ENCODE measurements at regions not wholly inside any gene's neighbourhood (a gene's known extent, or its start where the extent isn't known, plus 50 kb on each side); places are given as distances from the start of the nearest gene placed in this dataset.

GRCh38 chr10:10865303-10865702 is 152.4 kb upstream of the CELF2 start:
- no peak for DNase-seq

- no peak for DNase-seq
Measured at GRCh38 chr10:10865913-10866312, 151.8 kb upstream of the CELF2 start.

DNA sequence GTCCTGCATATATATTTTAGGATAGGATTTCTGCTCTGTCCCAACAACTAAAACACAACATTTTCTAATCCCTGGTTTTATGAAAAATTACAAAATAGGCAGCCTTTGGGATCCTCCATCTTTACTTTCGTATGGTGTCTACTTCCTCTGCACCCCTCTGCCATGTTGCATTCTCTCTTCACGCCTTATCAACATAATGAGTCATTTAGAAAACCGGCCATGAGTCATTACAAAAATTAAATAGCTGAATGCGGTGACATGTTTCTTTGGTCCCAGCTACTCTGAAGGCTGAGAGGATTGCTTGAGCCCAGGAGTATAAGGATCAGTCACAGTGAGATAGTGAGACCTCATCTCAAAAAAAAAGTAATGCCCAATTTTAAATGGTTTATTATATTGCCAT is 148.1 kb upstream of the CELF2 start:
- no peak for DNase-seq

DNA sequence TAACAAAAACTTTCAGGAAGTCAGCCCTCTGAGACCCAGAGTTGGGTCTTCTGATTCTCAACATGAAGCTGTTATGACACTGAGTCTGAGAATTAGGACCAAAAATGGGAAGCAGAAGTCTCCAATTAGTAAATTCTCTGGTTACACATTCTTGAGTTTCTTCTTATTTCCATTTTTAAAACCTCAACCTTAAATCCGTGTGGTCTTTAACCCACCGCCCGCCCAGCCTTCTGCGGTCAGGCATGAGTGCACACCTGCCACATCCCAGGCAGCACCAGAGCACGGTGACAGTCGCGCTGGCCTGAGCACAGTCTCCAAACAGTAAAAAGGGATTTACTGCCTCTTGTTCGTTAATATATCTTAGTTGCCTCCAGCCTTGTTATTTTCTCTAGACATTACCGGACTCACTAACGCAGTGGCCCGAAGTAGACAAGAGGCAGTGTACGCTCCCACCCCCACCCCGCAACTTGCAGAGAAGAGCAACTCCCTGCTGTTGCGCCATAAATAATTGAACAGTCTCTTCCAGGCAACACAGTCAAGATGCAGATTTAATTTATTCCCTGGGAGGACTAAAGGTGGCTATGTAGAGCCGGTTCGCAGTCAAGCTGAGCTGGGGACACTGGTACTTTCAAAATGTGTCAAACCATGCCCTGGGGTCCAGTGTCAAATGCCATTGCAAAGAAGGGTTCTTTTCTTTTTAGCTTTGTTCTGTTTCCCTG is 147.0 kb upstream of the CELF2 start:
- DNase-seq: no peak

DNA sequence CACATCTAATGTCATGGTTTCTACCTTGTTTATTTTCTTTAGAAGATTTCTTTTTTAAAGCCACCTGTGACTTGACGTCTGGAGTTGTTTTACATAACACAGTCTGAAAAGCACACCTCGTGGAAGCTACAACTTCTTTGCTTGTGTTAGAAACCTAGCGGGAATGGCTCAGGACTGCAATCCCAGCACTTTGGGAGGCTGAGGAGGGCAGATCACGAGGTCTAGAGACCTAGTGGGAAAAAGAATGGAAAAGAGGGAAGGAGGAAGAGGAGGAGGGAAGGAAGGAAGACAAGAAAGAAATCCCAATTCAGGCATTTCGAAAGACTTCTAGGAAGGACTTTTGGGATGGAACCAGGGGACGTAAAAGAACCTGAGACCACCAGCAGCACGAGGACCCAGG is 146.3 kb upstream of the CELF2 start:
- DNase-seq: no peak

DNA sequence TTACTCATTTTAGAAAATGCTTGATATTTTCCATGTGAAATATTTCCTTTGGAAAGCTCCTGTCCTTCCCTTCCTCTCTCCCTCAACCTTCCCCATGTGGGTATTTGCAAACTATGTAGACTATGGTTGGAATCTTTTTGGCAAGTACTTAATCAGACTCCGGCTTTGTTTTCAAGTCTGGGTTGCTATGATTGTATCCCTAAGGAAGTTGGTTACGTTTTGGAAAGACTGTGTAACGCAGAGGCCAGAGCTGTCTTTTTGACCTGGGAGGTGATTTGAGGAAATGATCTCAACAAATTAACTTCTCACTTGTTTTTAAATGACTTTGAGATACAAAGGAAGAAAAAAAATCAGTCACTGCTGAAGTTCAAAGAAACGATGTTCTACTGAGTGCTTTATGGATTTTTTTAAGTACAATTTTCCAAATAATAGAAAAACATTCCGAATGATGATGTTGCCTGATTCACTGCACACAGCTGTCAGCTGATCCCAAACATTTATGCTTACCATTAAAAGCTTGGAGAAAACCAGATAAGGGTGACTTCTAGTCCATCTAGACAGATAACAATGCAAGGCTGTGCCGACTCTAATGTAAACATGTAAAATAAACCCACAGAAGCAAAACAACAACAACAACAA is 145.5 kb upstream of the CELF2 start:
- DNase-seq: no peak

GRCh38 chr10:10872764-10873163 is 144.9 kb upstream of the CELF2 start:
- no peak for DNase-seq

DNA sequence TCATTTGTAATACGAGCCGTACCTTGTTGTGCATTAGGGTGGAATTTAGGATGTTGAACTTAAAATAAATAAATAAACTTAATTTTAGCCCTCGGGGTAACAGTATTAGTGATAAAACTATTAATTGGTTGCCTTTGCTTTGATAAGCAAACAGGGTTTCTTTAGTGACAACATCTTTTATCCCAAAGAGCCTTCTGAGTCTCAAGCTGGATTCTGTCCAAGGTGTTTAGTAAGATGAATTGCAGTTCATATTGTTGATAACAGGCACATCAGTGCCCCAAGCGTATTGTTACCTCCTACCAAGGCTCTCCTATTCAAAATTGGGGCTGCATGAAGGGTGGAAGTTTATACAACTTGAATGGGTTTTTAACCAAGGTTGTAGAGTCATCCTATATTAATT is 144.4 kb upstream of the CELF2 start:
- DNase-seq: no peak

GRCh38 chr10:10873915-10874314 is 143.8 kb upstream of the CELF2 start:
- DNase-seq: no peak

DNA sequence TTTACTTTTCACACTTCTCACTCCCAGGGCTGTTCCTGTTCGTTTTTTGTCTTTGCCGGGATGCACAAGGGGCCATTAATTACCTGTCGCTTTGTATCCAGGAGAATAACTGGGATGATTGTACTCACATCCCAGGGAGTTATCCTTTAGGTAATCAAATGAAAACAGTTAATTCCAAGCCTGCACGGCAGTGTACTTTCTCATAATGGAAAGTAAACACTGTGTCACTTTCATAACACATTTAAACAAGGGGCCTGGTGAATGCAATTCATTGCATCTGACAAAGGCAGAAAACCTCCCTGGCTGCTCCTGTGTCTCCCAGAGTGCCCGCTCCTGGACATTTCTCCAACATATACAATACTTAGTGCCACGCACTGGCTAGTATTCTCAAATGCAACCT is 138.7 kb upstream of the CELF2 start:
- DNase-seq: no peak

DNA sequence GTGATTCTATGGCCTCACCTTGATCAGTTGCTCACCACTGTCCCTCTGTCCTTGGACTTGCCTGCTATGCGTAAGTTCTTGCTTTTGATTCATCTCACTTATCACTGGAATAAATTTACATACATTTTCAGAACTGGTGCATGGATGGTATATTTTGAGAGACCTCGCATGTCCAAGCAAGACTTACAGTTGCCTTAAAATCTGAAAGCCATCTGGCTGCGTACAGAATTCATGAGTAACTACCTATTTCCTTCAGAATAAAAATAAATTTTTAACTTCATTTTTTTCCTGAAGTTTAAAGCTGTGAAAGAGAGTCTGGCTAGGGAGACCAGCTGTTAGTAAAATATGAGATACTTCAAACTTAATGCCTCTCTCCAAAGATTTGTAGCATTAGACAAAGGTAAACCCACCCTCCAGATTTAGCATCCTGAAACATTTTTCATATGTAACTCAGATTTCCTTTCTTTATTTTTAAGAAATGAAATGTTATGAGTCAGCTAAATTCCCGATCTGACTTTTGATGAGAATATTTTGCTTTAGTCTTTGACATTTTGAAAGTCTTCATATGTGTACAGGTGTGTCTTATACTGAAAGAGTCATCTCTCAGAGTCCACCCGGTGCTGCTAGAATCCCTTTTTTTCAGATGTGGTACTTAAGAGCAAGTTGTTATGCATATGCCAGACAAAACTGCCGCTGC is 136.4 kb upstream of the CELF2 start:
- no peak for DNase-seq

GRCh38 chr10:10883737-10884136 is 133.9 kb upstream of the CELF2 start:
- DNase-seq: no peak

- DNase-seq: no peak
Measured at GRCh38 chr10:10886861-10887531, 130.7 kb upstream of the CELF2 start.

- no peak for DNase-seq
Measured at GRCh38 chr10:10891124-10892082, 126.3 kb upstream of the CELF2 start.

- no peak for DNase-seq
Measured at GRCh38 chr10:10892290-10892875, 125.3 kb upstream of the CELF2 start.

DNA sequence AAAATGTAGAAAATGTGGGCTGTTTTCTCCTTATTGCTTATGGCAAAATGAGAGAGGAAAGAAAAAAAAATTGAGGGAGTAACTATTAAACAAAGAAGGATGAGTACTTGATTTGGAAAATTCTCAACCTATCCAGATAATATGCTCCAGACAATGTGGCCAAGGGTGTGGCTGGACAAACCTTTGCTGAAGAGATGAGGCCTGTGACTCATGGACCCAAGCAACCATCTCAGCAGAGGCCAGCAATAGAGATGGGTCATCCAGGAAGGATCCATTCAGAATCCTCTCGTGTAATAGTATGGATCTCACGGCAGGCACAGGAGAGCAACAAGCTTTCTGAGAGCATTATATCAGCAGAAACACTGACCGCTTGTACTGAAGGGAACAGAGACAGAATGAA is 120.3 kb upstream of the CELF2 start:
- no peak for DNase-seq

DNA sequence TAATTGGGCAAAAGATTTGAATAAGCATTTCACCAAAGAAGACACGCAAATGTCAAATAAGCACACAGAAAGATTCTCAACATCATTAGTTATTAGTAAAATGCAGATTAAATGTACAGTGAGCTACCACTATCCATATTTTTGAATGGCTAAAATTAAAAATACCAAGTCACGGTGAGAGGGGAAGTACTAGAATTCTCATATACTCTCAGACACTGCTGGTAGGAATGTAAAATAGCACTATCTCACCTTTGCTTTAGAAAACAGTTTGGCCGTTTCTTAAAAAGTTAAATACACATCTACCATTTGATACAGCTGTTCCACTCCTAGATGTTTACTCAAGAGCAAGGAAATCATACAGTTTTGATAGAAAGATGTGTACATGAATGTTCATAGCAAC is 115.8 kb upstream of the CELF2 start:
- DNase-seq: no peak

DNA sequence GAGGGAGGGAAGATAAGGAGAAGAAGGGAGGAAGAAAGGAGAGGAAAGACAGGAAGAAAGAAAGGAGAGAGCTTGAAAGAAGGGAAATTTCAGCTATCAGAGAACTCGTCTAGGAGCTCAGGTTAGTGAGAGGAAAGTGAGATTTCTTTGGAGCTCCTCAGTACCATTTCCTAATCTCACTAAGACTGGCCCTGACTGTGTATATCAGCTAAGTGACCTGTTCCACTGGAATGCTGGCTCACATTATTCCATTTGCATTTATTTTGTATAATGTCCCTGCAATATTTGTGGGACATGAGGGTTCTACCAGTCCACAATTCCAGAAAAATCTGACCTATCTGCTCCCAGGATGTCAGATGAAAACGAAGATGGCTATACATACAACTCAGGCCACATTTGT is 114.7 kb upstream of the CELF2 start:
- DNase-seq: no peak

DNA sequence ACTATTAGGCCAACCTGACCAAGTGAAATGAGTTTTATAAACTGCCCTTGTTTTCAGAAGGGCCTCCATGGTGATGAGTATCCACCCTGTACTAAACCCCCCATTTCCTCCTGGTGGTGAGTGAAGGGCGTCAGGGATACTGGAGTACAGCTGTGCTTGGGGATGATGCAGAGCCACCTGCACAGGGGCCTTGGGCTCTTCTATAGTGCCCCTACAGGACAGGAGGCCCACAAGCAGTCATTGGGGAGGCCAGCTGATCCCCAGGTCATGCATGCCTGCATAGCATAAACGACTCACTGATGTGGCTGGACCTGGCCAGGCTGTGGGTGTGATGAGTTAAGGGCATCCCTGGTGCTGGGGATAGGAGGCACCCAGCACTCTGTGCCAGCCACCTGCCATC is 114.1 kb upstream of the CELF2 start:
- DNase-seq: no peak

DNA sequence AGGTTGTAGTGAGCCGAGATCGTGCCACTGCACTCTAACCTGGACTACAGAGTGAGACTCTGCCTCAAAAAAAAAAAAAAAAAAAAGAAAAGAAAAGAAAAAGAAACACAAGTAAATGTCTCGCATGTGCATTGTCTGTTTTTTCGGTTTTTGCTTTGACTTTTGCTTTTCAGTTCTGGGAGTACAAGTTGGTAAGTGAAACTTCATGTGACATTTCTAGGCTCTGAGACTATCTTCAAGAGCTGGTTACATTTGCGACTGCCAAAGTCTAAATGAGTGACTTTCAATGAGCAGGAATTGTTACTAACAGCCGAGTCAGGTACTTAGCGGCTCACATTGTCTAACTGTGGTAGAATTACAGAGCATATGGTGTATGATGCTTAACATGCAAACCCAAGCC is 107.0 kb upstream of the CELF2 start:
- DNase-seq: no peak

DNA sequence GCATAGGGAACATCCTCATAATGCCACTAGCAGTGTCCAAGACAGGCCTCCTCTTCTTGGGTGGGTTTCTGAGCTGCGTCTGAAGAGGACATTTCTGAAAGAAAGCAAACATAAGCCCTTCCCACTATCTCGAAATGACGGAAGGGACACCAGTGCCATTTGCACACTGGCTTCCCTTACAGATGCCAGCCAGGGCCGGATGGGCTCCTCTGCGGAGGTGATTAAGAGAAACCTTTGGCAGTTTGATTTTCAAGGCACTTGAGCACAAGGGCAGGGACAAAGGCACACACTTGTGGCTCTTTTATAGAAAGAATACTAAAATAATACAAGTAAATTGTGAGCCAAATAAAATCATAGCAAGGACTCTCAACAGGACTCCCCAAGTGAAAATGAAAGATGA is 106.6 kb upstream of the CELF2 start:
- DNase-seq: no peak

DNA sequence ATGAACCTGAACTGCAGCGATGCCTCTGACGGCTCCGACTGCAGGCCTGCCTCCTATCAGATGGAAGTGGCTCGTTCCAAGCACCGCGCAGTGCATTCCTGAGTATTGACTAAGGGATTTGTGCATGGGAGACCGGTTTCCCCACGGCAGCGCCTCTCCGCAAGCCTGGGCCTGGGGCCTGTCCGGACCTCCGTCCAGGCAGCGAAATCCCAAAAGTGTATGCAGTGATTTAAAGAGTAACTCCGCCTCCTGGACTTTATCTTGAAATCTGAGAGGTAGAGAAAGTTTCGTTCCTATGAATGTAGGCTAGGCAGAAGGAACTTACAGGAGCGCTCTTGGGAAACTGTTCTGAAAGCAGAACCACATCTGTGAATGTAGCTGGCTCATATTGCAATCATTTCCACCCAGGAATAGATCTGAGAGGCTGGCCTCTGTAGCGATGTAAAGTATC is 106.2 kb upstream of the CELF2 start:
- DNase-seq: no peak

Data from CD4-positive, alpha-beta T cell treated with Interferon alpha-2 for 1 hour (primary cell).